ENCODE measurements at regions not wholly inside any gene's neighbourhood (a gene's known extent, or its start where the extent isn't known, plus 50 kb on each side); places are given as distances from the start of the nearest gene placed in this dataset.

DNA sequence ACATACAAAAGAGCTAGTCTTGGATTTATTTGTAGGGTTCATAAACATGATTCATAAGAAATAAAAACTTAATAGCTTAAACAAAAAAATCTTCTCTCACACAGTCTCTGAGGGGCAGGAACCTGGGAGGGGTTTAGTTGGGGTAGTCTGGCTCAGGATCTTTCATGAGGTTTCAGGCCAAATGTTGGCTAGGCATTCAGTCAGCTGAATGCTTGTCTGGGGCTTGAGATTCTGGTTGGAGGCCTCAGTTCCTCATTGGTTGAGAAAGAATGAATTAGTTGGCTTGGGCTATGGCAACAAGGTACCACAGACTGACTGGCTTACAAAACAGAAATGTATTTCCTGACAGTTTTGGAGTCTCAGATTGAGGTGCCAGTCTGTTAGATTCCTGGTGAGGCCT lies 74.3 kb downstream of the ANKRD7 start:
- H3K4me1 ChIP-seq (ENCODE audit: control insufficient read depth, insufficient read depth, low read length, poor library complexity, severe bottlenecking), result no peaks in the 10 kb centered on the region
- H3K4me3 ChIP-seq (ENCODE audit: extremely low read depth, insufficient read depth, low read length, poor library complexity, severe bottlenecking), result no peak overlapping the region
- H3K36me3 ChIP-seq (ENCODE audit: control insufficient read depth, insufficient read depth, low read length), result no peaks in the 10 kb centered on the region
- no peaks in the 10 kb centered on the region for H3K9me3 ChIP-seq (ENCODE audit: control insufficient read depth, low read length)
- H3K27ac ChIP-seq (ENCODE audit: low read depth, low read length, severe bottlenecking), result no peak overlapping the region

GRCh38 chr7:118300177-118300576 lies 75.7 kb downstream of the ANKRD7 start:
- Histone ChIP-seq H3K4me1 (ENCODE audit: control insufficient read depth, insufficient read depth, low read length, poor library complexity, severe bottlenecking) (no peaks in the 10 kb centered on the region), H3K27ac (ENCODE audit: low read depth, low read length, severe bottlenecking) (no peak overlapping the region), H3K9me3 (ENCODE audit: control insufficient read depth, low read length) (no peaks in the 10 kb centered on the region), H3K4me3 (ENCODE audit: extremely low read depth, insufficient read depth, low read length, poor library complexity, severe bottlenecking) (no peak overlapping the region), H3K36me3 (ENCODE audit: control insufficient read depth, insufficient read depth, low read length) (no peaks in the 10 kb centered on the region)

- no peaks in the 10 kb centered on the region for H3K9me3 ChIP-seq (ENCODE audit: control insufficient read depth, low read length)
- H3K4me1 ChIP-seq (ENCODE audit: control insufficient read depth, insufficient read depth, low read length, poor library complexity, severe bottlenecking), result no peaks in the 10 kb centered on the region
- no peaks in the 10 kb centered on the region for H3K36me3 ChIP-seq (ENCODE audit: control insufficient read depth, insufficient read depth, low read length)
- no peak overlapping the region for H3K4me3 ChIP-seq (ENCODE audit: extremely low read depth, insufficient read depth, low read length, poor library complexity, severe bottlenecking)
- 100% methylated on average over 1 of the region's 2 CpGs; no CpG with 5 or more reads in 1 of the 2 experiments for WGBS, 2 experiments (ENCODE audit: insufficient coverage in 2 of 2)
- H3K27ac ChIP-seq (ENCODE audit: low read depth, low read length, severe bottlenecking), result no peak overlapping the region
Observed at GRCh38 chr7:118304100-118304499, 79.6 kb downstream of the ANKRD7 start.

DNA sequence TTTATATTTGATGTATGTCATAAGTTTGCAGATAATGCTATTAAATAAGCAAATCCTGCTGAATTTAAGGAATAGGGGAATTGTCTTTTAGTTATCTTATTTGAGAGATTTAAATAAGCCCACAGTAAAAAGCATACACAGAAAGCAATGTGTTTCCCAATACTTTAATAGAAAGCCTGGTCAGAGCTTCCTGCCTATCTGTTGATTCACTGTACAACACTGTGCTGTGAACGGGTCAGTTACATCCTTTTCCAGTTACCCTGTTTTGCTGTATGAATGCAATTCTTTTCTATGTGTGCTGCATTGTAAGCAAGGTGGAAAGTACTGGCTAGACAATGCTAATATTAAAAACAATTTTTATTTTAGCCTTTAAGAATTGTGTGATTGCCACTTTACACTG lies 81.2 kb downstream of the ANKRD7 start:
- H3K4me1 ChIP-seq (ENCODE audit: control insufficient read depth, insufficient read depth, low read length, poor library complexity, severe bottlenecking), result no peaks in the 10 kb centered on the region
- H3K9me3 ChIP-seq (ENCODE audit: control insufficient read depth, low read length), result no peaks in the 10 kb centered on the region
- no peak overlapping the region for H3K27ac ChIP-seq (ENCODE audit: low read depth, low read length, severe bottlenecking)
- WGBS, 2 experiments (ENCODE audit: insufficient coverage in 2 of 2), result no CpG with 5 or more reads among the region's 1 CpG
- no peaks in the 10 kb centered on the region for H3K36me3 ChIP-seq (ENCODE audit: control insufficient read depth, insufficient read depth, low read length)
- H3K4me3 ChIP-seq (ENCODE audit: extremely low read depth, insufficient read depth, low read length, poor library complexity, severe bottlenecking), result no peak overlapping the region

DNA sequence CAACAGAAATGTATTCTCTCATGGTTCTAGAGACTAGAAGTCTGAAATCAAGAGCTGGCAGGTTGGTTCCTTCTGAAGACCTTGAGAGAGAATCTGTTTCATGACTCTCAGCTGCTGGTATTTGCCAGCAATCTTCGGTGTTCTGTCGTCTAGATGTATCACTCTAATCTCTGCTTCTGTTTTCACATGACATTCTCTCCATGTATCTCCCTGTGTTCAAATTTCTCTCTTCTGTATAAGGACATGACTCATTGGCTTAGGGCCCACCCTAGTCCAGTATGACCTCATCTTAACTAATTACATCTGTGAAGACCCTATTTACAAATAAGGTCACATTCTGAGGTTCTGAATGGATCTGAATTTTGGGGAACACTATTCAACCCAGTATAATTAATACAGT lies 82.3 kb downstream of the ANKRD7 start:
- 94 to 96% methylated on average over 2 of the region's 2 CpGs for WGBS, 2 experiments (ENCODE audit: insufficient coverage in 2 of 2)
- no peaks in the 10 kb centered on the region for H3K36me3 ChIP-seq (ENCODE audit: control insufficient read depth, insufficient read depth, low read length)
- H3K27ac ChIP-seq (ENCODE audit: low read depth, low read length, severe bottlenecking), result no peak overlapping the region
- H3K9me3 ChIP-seq (ENCODE audit: control insufficient read depth, low read length), result no peaks in the 10 kb centered on the region
- no peak overlapping the region for H3K4me3 ChIP-seq (ENCODE audit: extremely low read depth, insufficient read depth, low read length, poor library complexity, severe bottlenecking)
- no peaks in the 10 kb centered on the region for H3K4me1 ChIP-seq (ENCODE audit: control insufficient read depth, insufficient read depth, low read length, poor library complexity, severe bottlenecking)

DNA sequence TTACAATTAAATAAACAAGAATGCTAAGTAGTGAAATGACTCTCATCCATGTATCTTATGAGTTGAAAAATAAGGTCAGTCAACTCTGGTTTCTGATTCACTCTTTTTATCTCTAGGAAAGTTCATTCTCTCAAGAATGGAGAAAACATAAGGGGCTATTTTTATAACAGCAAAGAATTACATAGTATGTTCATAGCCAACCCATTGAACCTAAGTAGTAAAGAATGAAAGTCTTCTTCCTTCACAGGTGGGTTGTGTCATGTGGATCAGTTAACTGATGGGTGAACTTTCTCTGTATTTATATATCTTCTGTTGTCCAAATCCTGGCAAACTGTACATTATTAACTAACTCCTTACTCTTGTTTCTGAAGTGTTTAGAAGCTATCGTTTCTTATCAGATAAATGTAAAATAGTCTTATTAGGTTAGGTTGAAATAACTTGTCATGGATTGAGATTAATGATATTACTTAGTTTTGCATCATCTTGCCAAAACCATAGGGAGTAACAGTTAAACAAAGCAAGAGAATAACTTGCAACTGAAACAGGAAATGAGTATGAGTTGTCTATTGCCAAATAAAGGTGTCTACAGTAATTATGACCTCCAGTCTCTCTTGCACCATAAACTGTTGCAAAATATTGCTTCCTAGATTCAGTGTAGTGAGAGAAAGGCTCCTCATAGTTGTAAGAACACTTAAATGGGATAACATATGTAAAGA lies 86.8 kb downstream of the ANKRD7 start:
- Histone ChIP-seq H3K36me3 (ENCODE audit: control insufficient read depth, insufficient read depth, low read length) (no peaks in the 10 kb centered on the region), H3K4me1 (ENCODE audit: control insufficient read depth, insufficient read depth, low read length, poor library complexity, severe bottlenecking) (no peaks in the 10 kb centered on the region), H3K4me3 (ENCODE audit: extremely low read depth, insufficient read depth, low read length, poor library complexity, severe bottlenecking) (no peak overlapping the region), H3K27ac (ENCODE audit: low read depth, low read length, severe bottlenecking) (no peak overlapping the region), H3K9me3 (ENCODE audit: control insufficient read depth, low read length) (no peaks in the 10 kb centered on the region)
- WGBS, 2 experiments (ENCODE audit: insufficient coverage in 2 of 2), result no CpG with 5 or more reads among the region's 1 CpG

DNA sequence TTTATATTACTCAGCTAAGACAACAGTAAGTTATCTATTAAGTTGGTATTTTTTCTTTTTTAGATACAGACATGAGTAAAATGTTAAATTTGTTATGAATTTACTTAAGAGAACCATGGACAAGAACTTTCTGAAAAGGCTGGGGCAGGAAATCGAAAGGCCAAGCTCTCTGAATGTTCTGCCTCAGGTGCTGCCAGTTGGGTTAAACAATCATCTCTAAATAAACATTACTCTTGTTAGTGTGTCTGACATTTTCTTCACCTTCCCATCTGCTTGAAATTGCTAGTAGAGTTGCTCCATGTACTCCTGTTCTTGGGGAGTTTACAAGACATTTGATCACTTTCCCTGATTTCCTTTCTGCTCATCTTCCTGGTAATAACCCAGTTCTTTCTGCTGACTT lies 87.5 kb downstream of the ANKRD7 start:
- Histone ChIP-seq H3K4me3 (ENCODE audit: extremely low read depth, insufficient read depth, low read length, poor library complexity, severe bottlenecking) (no peak overlapping the region), H3K4me1 (ENCODE audit: control insufficient read depth, insufficient read depth, low read length, poor library complexity, severe bottlenecking) (no peaks in the 10 kb centered on the region), H3K27ac (ENCODE audit: low read depth, low read length, severe bottlenecking) (no peak overlapping the region), H3K9me3 (ENCODE audit: control insufficient read depth, low read length) (no peaks in the 10 kb centered on the region), H3K36me3 (ENCODE audit: control insufficient read depth, insufficient read depth, low read length) (no peaks in the 10 kb centered on the region)
- WGBS, 2 experiments (ENCODE audit: insufficient coverage in 2 of 2), result no CpG with 5 or more reads among the region's 1 CpG

DNA sequence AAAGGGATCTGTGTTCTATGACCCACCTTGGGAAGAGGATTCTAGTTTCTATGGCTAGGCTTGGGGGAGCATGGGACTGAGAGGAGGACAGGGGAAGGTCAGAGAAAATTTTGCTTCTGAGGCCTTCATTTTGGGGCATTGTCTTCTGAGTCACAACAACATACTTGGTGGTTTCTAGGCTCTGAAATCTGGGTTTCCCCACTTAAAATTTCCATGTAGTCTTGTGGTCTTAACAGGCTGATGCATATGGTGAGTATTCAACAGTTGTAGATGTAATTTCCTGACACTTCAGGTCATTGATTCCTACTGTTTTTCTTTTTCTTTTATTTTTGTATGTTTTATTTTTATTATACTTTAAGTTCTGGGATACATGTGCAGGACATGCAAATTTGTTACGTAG lies 88.5 kb downstream of the ANKRD7 start:
- no peaks in the 10 kb centered on the region for H3K36me3 ChIP-seq (ENCODE audit: control insufficient read depth, insufficient read depth, low read length)
- H3K27ac ChIP-seq (ENCODE audit: low read depth, low read length, severe bottlenecking), result no peak overlapping the region
- H3K4me1 ChIP-seq (ENCODE audit: control insufficient read depth, insufficient read depth, low read length, poor library complexity, severe bottlenecking), result no peaks in the 10 kb centered on the region
- 89% methylated on average over 1 of the region's 1 CpG; no CpG with 5 or more reads in 1 of the 2 experiments for WGBS, 2 experiments (ENCODE audit: insufficient coverage in 2 of 2)
- no peaks in the 10 kb centered on the region for H3K9me3 ChIP-seq (ENCODE audit: control insufficient read depth, low read length)
- no peak overlapping the region for H3K4me3 ChIP-seq (ENCODE audit: extremely low read depth, insufficient read depth, low read length, poor library complexity, severe bottlenecking)

DNA sequence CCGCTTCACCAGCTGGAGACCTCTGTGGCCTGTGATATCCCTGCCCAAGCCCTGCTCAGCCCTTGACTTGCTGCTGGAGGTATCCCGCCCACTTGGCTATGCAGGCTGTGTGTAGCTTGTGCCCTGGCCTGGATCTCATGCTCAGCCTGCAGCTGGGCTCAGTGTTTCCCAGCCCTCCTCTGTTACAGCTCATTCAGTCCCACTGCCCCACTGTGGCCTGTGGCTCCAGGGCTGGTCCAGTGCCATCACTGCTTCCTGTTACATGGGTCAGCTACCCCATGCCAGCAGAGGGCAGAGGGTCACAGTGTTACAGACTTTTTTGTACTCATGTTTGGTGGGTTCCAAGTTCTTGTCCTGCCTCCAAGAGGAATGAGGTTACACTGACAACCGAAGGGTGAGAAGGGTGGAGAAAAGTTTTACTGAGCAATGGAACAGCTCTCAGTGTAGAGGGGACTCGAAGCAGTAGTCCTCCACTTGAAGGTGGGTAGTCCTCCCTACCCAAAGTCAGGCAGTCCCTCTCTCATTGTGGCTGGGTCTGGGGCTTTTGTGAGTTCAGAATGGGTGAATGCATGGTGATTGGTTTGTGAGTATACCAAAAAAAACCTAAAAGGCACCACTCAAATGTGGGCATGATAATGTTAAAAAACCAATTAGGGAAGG lies 100.4 kb downstream of the ANKRD7 start:
- H3K9me3 ChIP-seq (ENCODE audit: control insufficient read depth, low read length), result no peaks in the 10 kb centered on the region
- WGBS, 2 experiments (ENCODE audit: insufficient coverage in 2 of 2), result 79 to 89% methylated on average over 3 to 4 of the region's 4 CpGs
- no peak overlapping the region for H3K27ac ChIP-seq (ENCODE audit: low read depth, low read length, severe bottlenecking)
- no peaks in the 10 kb centered on the region for H3K36me3 ChIP-seq (ENCODE audit: control insufficient read depth, insufficient read depth, low read length)
- no peak overlapping the region for H3K4me3 ChIP-seq (ENCODE audit: extremely low read depth, insufficient read depth, low read length, poor library complexity, severe bottlenecking)
- peaks cover 2% of the 10 kb centered on the region for H3K4me1 ChIP-seq (ENCODE audit: control insufficient read depth, insufficient read depth, low read length, poor library complexity, severe bottlenecking)

DNA sequence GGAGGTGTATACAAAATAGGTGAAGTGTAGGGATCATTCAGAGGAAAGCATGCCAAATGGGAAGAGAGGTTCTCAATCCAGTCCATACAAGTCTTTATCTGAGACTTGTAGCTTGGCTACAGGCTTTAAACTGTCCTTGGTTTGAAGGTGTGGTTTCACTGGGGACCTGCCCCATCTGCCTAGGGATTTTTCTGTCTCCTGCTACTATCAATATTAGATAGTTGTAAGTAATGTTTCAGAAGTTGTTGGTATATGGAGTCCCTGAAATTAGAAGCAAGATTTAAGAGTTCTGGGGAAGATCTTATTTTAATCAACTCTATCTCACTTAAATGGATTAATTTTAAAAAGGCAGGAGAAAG lies 100.9 kb downstream of the ANKRD7 start:
- Histone ChIP-seq H3K36me3 (ENCODE audit: control insufficient read depth, insufficient read depth, low read length) (no peaks in the 10 kb centered on the region), H3K27ac (ENCODE audit: low read depth, low read length, severe bottlenecking) (no peak overlapping the region), H3K4me3 (ENCODE audit: extremely low read depth, insufficient read depth, low read length, poor library complexity, severe bottlenecking) (no peak overlapping the region), H3K9me3 (ENCODE audit: control insufficient read depth, low read length) (no peaks in the 10 kb centered on the region), H3K4me1 (ENCODE audit: control insufficient read depth, insufficient read depth, low read length, poor library complexity, severe bottlenecking) (peaks cover 2% of the 10 kb centered on the region)

- Histone ChIP-seq H3K36me3 (ENCODE audit: control insufficient read depth, insufficient read depth, low read length) (no peaks in the 10 kb centered on the region), H3K4me1 (ENCODE audit: control insufficient read depth, insufficient read depth, low read length, poor library complexity, severe bottlenecking) (peaks cover 2% of the 10 kb centered on the region), H3K4me3 (ENCODE audit: extremely low read depth, insufficient read depth, low read length, poor library complexity, severe bottlenecking) (no peak overlapping the region), H3K9me3 (ENCODE audit: control insufficient read depth, low read length) (no peaks in the 10 kb centered on the region), H3K27ac (ENCODE audit: low read depth, low read length, severe bottlenecking) (no peak overlapping the region)
- 100% methylated on average over 2 of the region's 2 CpGs; no CpG with 5 or more reads in 1 of the 2 experiments for WGBS, 2 experiments (ENCODE audit: insufficient coverage in 2 of 2)
Observed at GRCh38 chr7:118327174-118327573, 102.7 kb downstream of the ANKRD7 start.

Measured in mesodermal cell (in vitro differentiated cells).